ENCODE measurements at regions not wholly inside any gene's neighbourhood (a gene's known extent, or its start where the extent isn't known, plus 50 kb on each side); places are given as distances from the start of the nearest gene placed in this dataset.
A peak's percentile ranks its signal among the peaks of the same experiment; 100 is the strongest.

DNA sequence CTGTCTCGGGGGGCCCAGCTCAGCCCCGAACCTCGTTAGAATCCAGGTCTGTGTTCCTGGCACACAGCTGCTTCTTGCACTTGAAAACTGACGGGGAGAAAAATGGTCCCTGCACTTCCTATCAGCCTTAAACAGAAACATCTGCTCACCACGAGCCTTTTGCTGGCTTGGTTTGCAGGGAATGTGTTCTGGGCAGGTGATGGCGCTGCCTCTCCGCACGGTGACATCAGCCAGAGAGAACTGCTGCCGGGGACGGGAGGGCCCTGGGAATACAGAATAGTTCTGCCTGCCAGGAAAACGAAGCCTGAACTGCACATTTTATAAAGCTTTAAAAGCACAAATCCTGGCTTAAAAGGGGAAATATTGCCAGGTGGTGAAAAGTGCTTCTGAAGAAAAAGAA lies 622.5 kb downstream of the TYW1 start:
- no peak for DNase-seq
- Histone ChIP-seq H3K36me3 (ENCODE audit: control insufficient read depth in 3 of 3, insufficient read depth in 2 of 3, low read depth in 1 of 3, low read length in 3 of 3) (no peaks in the 10 kb centered on the region), H3K9me3 (ENCODE audit: control insufficient read depth in 2 of 2, insufficient read depth in 1 of 2, low read depth in 1 of 2, low read length in 1 of 2) (no peaks in the 10 kb centered on the region), H3K27me3 (ENCODE audit: control insufficient read depth in 3 of 3, insufficient read depth in 3 of 3, low read length in 3 of 3) (peaks cover 0 to 7% (median 0%) of the 10 kb centered on the region in 3 donors), H3K4me1 (ENCODE audit: control insufficient read depth in 3 of 3, insufficient read depth in 2 of 3, low read depth in 1 of 3, low read length in 2 of 3) (no peaks in the 10 kb centered on the region), H3K4me3 (ENCODE audit: low read depth in 1 of 3, low read length in 3 of 3) (no peak overlapping the region), H3K27ac (ENCODE audit: low read depth in 1 of 3, low read length in 2 of 3) (no peak overlapping the region)
- 15 to 31% (median 21%) methylated on average over 11 of the region's 11 CpGs for WGBS, 3 donors
- FAIRE-seq: no peak

DNA sequence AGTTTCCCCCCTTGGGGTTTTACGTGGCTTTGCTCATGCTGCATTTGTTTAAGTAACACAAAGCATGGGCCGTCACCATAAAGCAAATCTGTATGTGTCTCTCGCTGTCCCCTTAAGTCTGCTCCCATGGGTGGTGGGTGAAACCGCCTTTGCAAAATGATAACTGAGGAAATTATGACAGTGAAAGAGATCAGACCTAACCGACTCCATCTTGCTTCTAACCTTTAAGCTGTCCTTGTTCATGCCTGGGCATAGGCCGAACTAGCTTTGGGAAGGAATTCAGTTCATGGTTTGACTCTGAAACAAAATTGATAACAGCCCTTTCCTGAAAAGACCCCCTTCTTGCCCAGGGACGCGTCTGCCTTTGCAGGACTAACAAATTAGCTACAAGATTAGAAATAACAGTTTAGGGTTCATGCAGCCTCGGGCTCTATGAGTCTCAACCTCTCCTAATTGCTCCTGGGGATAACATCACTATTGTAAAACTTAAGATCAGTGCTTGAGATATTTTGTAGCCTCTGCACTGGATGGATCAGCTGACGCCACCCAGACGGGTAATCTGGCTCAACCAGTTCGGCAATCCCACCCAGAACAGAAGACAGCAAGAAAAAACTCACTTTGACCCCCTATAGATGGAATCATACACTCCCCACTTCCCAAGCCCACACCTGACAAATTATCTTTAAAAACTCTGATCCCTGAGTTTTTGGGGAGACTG lies 623.7 kb downstream of the TYW1 start:
- FAIRE-seq: no peak
- H3K36me3 ChIP-seq (ENCODE audit: control insufficient read depth in 3 of 3, insufficient read depth in 2 of 3, low read depth in 1 of 3, low read length in 3 of 3): no peaks in the 10 kb centered on the region
- no peak for DNase-seq
- no peak overlapping the region for H3K4me3 ChIP-seq (ENCODE audit: low read depth in 1 of 3, low read length in 3 of 3)
- no peaks in the 10 kb centered on the region for H3K9me3 ChIP-seq (ENCODE audit: control insufficient read depth in 2 of 2, insufficient read depth in 1 of 2, low read depth in 1 of 2, low read length in 1 of 2)
- peaks cover 0 to 7% (median 0%) of the 10 kb centered on the region in 3 donors for H3K27me3 ChIP-seq (ENCODE audit: control insufficient read depth in 3 of 3, insufficient read depth in 3 of 3, low read length in 3 of 3)
- H3K27ac ChIP-seq (ENCODE audit: low read depth in 1 of 3, low read length in 2 of 3): no peak overlapping the region
- H3K4me1 ChIP-seq (ENCODE audit: control insufficient read depth in 3 of 3, insufficient read depth in 2 of 3, low read depth in 1 of 3, low read length in 2 of 3): no peaks in the 10 kb centered on the region
- WGBS, 3 donors: 69 to 79% (median 72%) methylated on average over 12 of the region's 12 CpGs

DNA sequence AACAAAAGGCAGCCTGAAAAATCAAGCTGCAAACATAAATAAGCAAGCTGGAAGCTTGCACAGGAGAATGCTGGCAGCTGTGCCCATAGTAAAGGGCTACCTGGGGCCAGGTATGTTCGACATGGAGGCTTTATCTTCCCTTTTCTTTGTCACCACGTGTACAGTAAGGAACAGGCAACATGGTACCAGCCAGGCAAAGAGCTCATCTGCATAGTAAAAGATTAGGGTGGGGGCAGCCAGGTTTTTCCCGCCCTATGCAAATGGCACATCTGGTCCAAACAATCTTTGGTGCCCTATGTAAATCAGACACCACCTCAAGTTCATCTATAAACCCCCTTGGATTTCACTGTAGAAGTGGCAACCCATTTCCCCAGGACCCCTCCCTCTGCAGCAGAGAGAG lies 625.1 kb downstream of the TYW1 start:
- Histone ChIP-seq H3K4me1 (ENCODE audit: control insufficient read depth in 3 of 3, insufficient read depth in 2 of 3, low read depth in 1 of 3, low read length in 2 of 3) (no peaks in the 10 kb centered on the region), H3K36me3 (ENCODE audit: control insufficient read depth in 3 of 3, insufficient read depth in 2 of 3, low read depth in 1 of 3, low read length in 3 of 3) (no peaks in the 10 kb centered on the region), H3K27me3 (ENCODE audit: control insufficient read depth in 3 of 3, insufficient read depth in 3 of 3, low read length in 3 of 3) (peaks cover 0 to 7% (median 0%) of the 10 kb centered on the region in 3 donors), H3K9me3 (ENCODE audit: control insufficient read depth in 2 of 2, insufficient read depth in 1 of 2, low read depth in 1 of 2, low read length in 1 of 2) (no peaks in the 10 kb centered on the region), H3K27ac (ENCODE audit: low read depth in 1 of 3, low read length in 2 of 3) (no peak overlapping the region), H3K4me3 (ENCODE audit: low read depth in 1 of 3, low read length in 3 of 3) (no peak overlapping the region)
- no peak for DNase-seq
- no peak for FAIRE-seq
- WGBS, 3 donors: 37 to 57% (median 39%) methylated on average over 3 of the region's 3 CpGs

DNA sequence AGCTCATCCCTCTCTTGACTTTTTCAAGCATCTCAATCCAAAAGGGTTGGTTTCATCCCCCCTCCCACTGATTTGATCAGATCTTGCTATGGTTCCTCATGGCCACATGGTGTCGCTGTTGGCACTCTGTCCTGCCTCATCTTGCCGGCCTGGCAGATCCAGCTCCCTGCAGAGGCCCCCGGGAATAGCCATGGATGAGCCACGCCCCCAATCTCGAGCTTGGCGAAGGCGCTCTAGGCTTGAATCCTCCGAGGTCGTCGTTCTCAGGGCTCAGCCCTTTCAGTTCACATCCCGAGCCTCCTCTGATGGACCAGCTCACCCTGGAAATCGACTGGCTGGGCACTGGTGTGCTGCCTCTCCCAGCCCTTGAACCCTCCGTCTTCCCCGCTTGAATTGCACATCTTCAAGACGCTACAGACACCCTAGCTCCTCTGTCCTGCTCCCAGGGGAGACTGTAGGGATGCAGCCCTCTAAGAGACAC lies 628.7 kb downstream of the TYW1 start:
- DNase-seq (peak; percentile 7 to 75), FAIRE-seq (no peak)
- Histone ChIP-seq H3K36me3 (ENCODE audit: control insufficient read depth in 3 of 3, insufficient read depth in 2 of 3, low read depth in 1 of 3, low read length in 3 of 3) (no peaks in the 10 kb centered on the region), H3K27me3 (ENCODE audit: control insufficient read depth in 3 of 3, insufficient read depth in 3 of 3, low read length in 3 of 3) (peaks cover 0 to 3% (median 3%) of the 10 kb centered on the region in 3 donors), H3K4me3 (ENCODE audit: low read depth in 1 of 3, low read length in 3 of 3) (peak overlapping the region in 1 of 3 donors; percentile 15), H3K4me1 (ENCODE audit: control insufficient read depth in 3 of 3, insufficient read depth in 2 of 3, low read depth in 1 of 3, low read length in 2 of 3) (no peaks in the 10 kb centered on the region), H3K27ac (ENCODE audit: low read depth in 1 of 3, low read length in 2 of 3) (no peak overlapping the region), H3K9me3 (ENCODE audit: control insufficient read depth in 2 of 2, insufficient read depth in 1 of 2, low read depth in 1 of 2, low read length in 1 of 2) (no peaks in the 10 kb centered on the region)
- 7 to 12% (median 9%) methylated on average over 15 of the region's 15 CpGs for WGBS, 3 donors

DNA sequence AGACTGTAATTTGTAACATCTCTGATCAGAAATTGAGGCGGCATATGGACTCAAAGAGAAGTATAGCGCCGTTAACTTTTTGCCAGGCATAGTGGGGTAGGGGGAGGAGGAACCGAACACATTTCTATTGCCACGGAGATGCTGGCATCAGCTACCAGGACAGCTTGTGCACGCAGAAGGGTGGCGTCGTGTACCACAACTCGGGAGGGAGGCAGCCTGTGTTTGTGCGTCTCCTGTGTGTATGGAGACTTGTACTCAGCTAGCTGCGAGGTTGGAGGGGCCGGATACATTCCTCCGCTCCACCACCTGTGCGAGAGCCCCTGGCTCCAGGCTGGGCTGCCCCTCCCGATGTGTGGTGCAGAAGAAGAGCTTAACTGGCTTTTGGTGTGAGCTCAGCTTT lies 634.8 kb downstream of the TYW1 start:
- no peaks in the 10 kb centered on the region for H3K4me1 ChIP-seq (ENCODE audit: control insufficient read depth in 3 of 3, insufficient read depth in 2 of 3, low read depth in 1 of 3, low read length in 2 of 3)
- no peak overlapping the region for H3K27ac ChIP-seq (ENCODE audit: low read depth in 1 of 3, low read length in 2 of 3)
- no peak for DNase-seq
- no peak for FAIRE-seq
- H3K4me3 ChIP-seq (ENCODE audit: low read depth in 1 of 3, low read length in 3 of 3): no peak overlapping the region
- WGBS, 3 donors: 65 to 74% (median 67%) methylated on average over 15 of the region's 15 CpGs
- H3K27me3 ChIP-seq (ENCODE audit: control insufficient read depth in 3 of 3, insufficient read depth in 3 of 3, low read length in 3 of 3): peaks cover 0 to 3% (median 0%) of the 10 kb centered on the region in 3 donors
- no peaks in the 10 kb centered on the region for H3K9me3 ChIP-seq (ENCODE audit: control insufficient read depth in 2 of 2, insufficient read depth in 1 of 2, low read depth in 1 of 2, low read length in 1 of 2)
- H3K36me3 ChIP-seq (ENCODE audit: control insufficient read depth in 3 of 3, insufficient read depth in 2 of 3, low read depth in 1 of 3, low read length in 3 of 3): no peaks in the 10 kb centered on the region

DNA sequence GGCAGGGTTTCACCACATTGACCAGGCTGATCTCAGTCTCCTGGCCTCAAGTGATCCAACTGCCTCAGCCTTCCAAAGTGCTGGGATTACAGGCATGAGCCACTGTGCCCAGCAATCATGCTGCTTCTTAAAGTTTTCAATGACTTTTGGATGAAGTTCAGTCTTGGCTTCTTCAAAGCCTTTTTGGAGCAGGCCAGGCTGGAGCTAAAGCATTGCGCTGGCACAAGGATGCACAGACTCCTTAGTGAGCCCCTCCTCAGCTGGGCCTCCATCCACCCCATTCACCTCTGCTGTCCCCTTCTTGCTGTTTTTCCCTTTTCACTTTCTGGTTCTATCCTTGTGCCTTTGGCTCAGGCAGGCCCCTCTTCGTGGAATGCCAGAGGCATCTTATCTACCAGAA lies 638.6 kb downstream of the TYW1 start:
- H3K27me3 ChIP-seq (ENCODE audit: control insufficient read depth in 3 of 3, insufficient read depth in 3 of 3, low read length in 3 of 3): no peaks in the 10 kb centered on the region
- no peak overlapping the region for H3K4me3 ChIP-seq (ENCODE audit: low read depth in 1 of 3, low read length in 3 of 3)
- no peak overlapping the region for H3K27ac ChIP-seq (ENCODE audit: low read depth in 1 of 3, low read length in 2 of 3)
- H3K9me3 ChIP-seq (ENCODE audit: control insufficient read depth in 2 of 2, insufficient read depth in 1 of 2, low read depth in 1 of 2, low read length in 1 of 2): no peaks in the 10 kb centered on the region
- no peaks in the 10 kb centered on the region for H3K4me1 ChIP-seq (ENCODE audit: control insufficient read depth in 3 of 3, insufficient read depth in 2 of 3, low read depth in 1 of 3, low read length in 2 of 3)
- no peaks in the 10 kb centered on the region for H3K36me3 ChIP-seq (ENCODE audit: control insufficient read depth in 3 of 3, insufficient read depth in 2 of 3, low read depth in 1 of 3, low read length in 3 of 3)
- no peak for DNase-seq
- no peak for FAIRE-seq
- WGBS, 3 donors: 71 to 82% (median 76%) methylated on average over 2 of the region's 2 CpGs

DNA sequence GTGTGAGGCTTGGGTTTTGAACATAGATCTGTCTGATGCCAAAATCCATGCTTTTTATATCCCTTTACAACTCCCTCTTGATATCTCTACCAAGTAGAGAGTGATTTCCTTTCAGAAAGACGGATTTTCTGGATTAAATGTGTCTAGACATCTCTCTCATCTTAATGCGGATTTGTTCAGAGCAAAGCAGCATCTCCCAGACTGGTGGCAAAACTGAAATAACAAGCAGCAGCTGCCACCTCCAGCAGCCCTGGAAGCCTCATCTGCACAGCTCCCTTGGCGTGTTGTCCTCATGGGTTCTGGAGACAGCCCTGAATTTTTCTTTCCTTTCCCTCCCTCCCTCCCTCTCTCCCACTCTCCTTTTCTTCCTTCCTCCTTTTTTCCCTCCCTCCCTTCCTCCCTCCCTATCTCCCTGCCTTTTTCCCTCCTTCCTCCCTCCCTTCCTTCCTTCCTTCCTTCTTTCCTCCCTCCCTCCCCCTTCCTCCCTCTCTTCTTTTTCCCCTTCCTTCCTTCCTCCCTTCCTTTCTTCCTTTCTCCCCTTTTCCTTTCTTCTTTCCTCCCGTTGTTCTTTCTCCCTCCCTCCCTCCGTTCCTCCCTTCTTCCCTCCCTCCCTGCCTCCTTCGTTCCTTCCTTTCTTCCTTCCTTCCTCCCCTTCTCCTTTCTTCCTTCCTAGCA lies 639.9 kb downstream of the TYW1 start:
- no peak for FAIRE-seq
- WGBS, 3 donors: 55 to 58% (median 58%) methylated on average over 6 of the region's 6 CpGs
- H3K27ac ChIP-seq (ENCODE audit: low read depth in 1 of 3, low read length in 2 of 3): no peak overlapping the region
- DNase-seq: no peak
- H3K9me3 ChIP-seq (ENCODE audit: control insufficient read depth in 2 of 2, insufficient read depth in 1 of 2, low read depth in 1 of 2, low read length in 1 of 2): no peaks in the 10 kb centered on the region
- no peak overlapping the region for H3K4me3 ChIP-seq (ENCODE audit: low read depth in 1 of 3, low read length in 3 of 3)
- no peaks in the 10 kb centered on the region for H3K4me1 ChIP-seq (ENCODE audit: control insufficient read depth in 3 of 3, insufficient read depth in 2 of 3, low read depth in 1 of 3, low read length in 2 of 3)
- H3K27me3 ChIP-seq (ENCODE audit: control insufficient read depth in 3 of 3, insufficient read depth in 3 of 3, low read length in 3 of 3): no peaks in the 10 kb centered on the region
- no peaks in the 10 kb centered on the region for H3K36me3 ChIP-seq (ENCODE audit: control insufficient read depth in 3 of 3, insufficient read depth in 2 of 3, low read depth in 1 of 3, low read length in 3 of 3)

DNA sequence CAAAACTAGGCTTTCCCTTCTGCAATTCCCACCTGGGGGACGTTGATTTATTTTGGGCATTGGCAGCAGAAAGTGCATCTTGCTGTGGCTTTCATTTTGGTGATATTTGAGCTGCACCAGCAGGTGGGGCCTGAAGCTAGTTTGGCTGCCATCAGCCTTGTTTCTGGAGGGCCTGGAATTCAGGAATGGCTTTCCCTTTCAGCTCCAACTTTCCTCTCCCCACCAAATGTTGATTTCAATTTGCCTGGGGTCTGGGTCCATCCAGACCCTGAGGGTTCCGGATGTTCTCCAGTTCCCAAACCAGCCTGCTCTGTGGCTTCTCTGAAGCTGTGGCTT lies 640.4 kb downstream of the TYW1 start:
- H3K27me3 ChIP-seq (ENCODE audit: control insufficient read depth in 3 of 3, insufficient read depth in 3 of 3, low read length in 3 of 3): no peaks in the 10 kb centered on the region
- H3K4me1 ChIP-seq (ENCODE audit: control insufficient read depth in 3 of 3, insufficient read depth in 2 of 3, low read depth in 1 of 3, low read length in 2 of 3): no peaks in the 10 kb centered on the region
- no peak for DNase-seq
- no peaks in the 10 kb centered on the region for H3K36me3 ChIP-seq (ENCODE audit: control insufficient read depth in 3 of 3, insufficient read depth in 2 of 3, low read depth in 1 of 3, low read length in 3 of 3)
- H3K4me3 ChIP-seq (ENCODE audit: low read depth in 1 of 3, low read length in 3 of 3): no peak overlapping the region
- no peaks in the 10 kb centered on the region for H3K9me3 ChIP-seq (ENCODE audit: control insufficient read depth in 2 of 2, insufficient read depth in 1 of 2, low read depth in 1 of 2, low read length in 1 of 2)
- whole genome bisulfite sequencing, 3 donors: 43 to 47% (median 47%) methylated on average over 2 of the region's 2 CpGs
- FAIRE-seq: no peak
- H3K27ac ChIP-seq (ENCODE audit: low read depth in 1 of 3, low read length in 2 of 3): no peak overlapping the region

All from small intestine (tissue), 7 donors.